ENCODE measurements at regions not wholly inside any gene's neighbourhood (a gene's known extent, or its start where the extent isn't known, plus 50 kb on each side); places are given as distances from the start of the nearest gene placed in this dataset.

DNA sequence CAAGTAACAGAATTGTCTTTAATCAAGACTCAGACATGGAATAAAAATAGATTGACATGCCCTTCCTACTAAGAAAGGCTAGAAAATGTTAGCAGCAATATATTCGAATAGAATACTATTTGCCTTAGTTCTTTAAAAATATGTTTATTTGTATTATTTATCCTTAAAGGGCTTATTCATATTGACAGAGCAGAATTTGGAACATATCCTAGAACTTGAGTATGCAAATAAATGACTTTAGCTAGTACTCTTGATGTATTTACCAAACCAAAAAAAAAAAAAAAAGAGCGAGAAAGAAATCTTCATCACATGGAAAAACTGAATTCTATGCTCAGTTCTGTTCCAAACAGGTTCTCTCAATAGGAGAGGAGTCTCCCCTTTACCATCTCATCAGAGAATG is 68.9 kb upstream of the PPARGC1A start:
- H3K27me3 ChIP-seq (ENCODE audit: insufficient read depth, low read length, poor library complexity, severe bottlenecking) = no peaks in the 10 kb centered on the region
- H3K4me3 ChIP-seq (ENCODE audit: low read length, poor library complexity, severe bottlenecking) = no peak overlapping the region
- 0 out of 2 replicates have a peak, but pooled peaks cover 2% of the 10 kb centered on the region for H3K9me3 ChIP-seq (ENCODE audit: insufficient read depth, low read depth, low read length)
- no peak for TF ChIP-seq EZH2phosphoT487 (IDR thresholded peaks at IDR 0.05; ENCODE audit: borderline replicate concordance)
- TF ChIP-seq, protein P1, sequence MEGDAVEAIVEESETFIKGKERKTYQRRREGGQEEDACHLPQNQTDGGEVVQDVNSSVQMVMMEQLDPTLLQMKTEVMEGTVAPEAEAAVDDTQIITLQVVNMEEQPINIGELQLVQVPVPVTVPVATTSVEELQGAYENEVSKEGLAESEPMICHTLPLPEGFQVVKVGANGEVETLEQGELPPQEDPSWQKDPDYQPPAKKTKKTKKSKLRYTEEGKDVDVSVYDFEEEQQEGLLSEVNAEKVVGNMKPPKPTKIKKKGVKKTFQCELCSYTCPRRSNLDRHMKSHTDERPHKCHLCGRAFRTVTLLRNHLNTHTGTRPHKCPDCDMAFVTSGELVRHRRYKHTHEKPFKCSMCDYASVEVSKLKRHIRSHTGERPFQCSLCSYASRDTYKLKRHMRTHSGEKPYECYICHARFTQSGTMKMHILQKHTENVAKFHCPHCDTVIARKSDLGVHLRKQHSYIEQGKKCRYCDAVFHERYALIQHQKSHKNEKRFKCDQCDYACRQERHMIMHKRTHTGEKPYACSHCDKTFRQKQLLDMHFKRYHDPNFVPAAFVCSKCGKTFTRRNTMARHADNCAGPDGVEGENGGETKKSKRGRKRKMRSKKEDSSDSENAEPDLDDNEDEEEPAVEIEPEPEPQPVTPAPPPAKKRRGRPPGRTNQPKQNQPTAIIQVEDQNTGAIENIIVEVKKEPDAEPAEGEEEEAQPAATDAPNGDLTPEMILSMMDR (conservative IDR thresholded peaks at IDR 0.05; ENCODE audit: low read length) = no peak
- H3F3A ChIP-seq (ENCODE audit: low read depth) = no peaks in the 10 kb centered on the region
- no peaks in the 10 kb centered on the region for H4K20me1 ChIP-seq (ENCODE audit: insufficient read depth, low read length, poor library complexity, severe bottlenecking)
- H2AFZ ChIP-seq (ENCODE audit: low read length) = no peak overlapping the region
- H3K4me1 ChIP-seq (ENCODE audit: insufficient read depth, low read length, poor library complexity, severe bottlenecking) = no peaks in the 10 kb centered on the region
- no peaks in the 10 kb centered on the region for H3K79me2 ChIP-seq (ENCODE audit: insufficient read depth, low read length)
- H3K4me2 ChIP-seq (ENCODE audit: low read depth, low read length, poor library complexity, severe bottlenecking) = no peak overlapping the region
- H3K9me2 ChIP-seq (replicated peaks; ENCODE audit: low read depth, low read length) = no peaks in the 10 kb centered on the region
- H3K36me3 ChIP-seq (ENCODE audit: insufficient read depth, low read length) = no peaks in the 10 kb centered on the region
- H3K9ac ChIP-seq (ENCODE audit: low read depth, low read length, poor library complexity, severe bottlenecking) = no peak overlapping the region

DNA sequence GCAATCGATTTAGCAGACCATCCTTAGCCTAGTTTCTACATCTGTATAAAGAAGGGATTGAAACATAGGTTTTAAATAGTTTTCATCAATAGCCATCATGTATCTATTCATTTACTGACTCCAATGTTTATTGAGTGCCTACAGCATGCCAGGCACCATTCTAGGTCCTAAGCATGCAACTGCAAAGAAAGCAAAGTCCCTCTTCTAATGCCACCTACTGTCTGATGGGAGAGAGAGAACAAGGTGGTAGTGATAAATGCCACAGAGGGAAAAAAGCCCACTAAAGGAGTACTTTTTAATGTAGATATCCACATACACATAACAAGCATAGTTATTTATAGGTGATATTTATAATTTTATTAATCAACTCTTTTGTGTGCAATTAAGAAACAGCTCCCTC is 67.6 kb upstream of the PPARGC1A start:
- TF ChIP-seq EZH2phosphoT487 (IDR thresholded peaks at IDR 0.05; ENCODE audit: borderline replicate concordance) = no peak
- TF ChIP-seq, protein P1 (conservative IDR thresholded peaks at IDR 0.05; ENCODE audit: low read length) = no peak
- Histone ChIP-seq H3K79me2 (ENCODE audit: insufficient read depth, low read length) (no peaks in the 10 kb centered on the region), H3K9me3 (ENCODE audit: insufficient read depth, low read depth, low read length) (0 out of 2 replicates have a peak, but pooled peaks cover 2% of the 10 kb centered on the region), H3K9me2 (replicated peaks; ENCODE audit: low read depth, low read length) (no peaks in the 10 kb centered on the region), H2AFZ (ENCODE audit: low read length) (no peak overlapping the region), H4K20me1 (ENCODE audit: insufficient read depth, low read length, poor library complexity, severe bottlenecking) (no peaks in the 10 kb centered on the region), H3F3A (ENCODE audit: low read depth) (no peaks in the 10 kb centered on the region), H3K4me3 (ENCODE audit: low read length, poor library complexity, severe bottlenecking) (no peak overlapping the region), H3K4me2 (ENCODE audit: low read depth, low read length, poor library complexity, severe bottlenecking) (no peak overlapping the region), H3K36me3 (ENCODE audit: insufficient read depth, low read length) (no peaks in the 10 kb centered on the region), H3K9ac (ENCODE audit: low read depth, low read length, poor library complexity, severe bottlenecking) (no peak overlapping the region), H3K4me1 (ENCODE audit: insufficient read depth, low read length, poor library complexity, severe bottlenecking) (no peaks in the 10 kb centered on the region), H3K27me3 (ENCODE audit: insufficient read depth, low read length, poor library complexity, severe bottlenecking) (no peaks in the 10 kb centered on the region)

DNA sequence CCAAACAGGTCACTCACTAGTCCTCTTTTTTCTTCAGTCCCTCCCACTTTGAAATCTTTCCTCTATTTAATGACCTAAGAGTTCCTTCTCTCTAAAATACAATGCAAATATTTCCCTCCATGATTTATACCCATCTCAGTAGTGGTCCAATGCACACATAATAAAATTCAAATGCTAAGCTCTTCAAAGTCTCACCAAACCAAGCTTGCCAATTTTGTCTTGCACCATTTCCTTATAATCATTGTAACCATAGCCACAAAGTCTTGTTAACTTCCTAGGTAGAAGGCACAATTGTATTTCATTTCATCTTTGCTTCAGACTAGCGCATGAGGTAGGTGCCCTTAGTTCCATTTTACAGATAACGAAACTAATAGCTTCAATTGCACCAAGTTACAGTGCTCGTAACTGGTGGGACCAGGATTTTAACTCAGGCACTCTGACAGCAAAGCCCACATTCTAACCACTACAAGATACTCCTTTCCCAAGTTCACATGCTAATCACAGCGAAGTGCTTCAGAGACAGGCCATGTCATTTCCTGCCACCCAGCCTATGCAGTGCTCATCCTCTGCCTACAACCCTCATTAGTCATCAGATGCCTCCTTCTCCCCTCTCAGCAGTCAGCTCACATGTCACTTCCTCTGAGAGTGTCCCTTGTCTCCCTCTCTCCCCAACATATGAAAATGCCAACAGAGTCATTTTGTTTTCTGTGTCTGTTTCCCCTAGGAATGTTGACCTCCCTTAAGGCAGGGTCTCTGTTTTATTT is 66.9 kb upstream of the PPARGC1A start:
- Histone ChIP-seq H3K4me3 (ENCODE audit: low read length, poor library complexity, severe bottlenecking) (no peak overlapping the region), H3K9ac (ENCODE audit: low read depth, low read length, poor library complexity, severe bottlenecking) (no peak overlapping the region), H3K9me2 (replicated peaks; ENCODE audit: low read depth, low read length) (no peaks in the 10 kb centered on the region), H3K4me2 (ENCODE audit: low read depth, low read length, poor library complexity, severe bottlenecking) (no peak overlapping the region), H3K4me1 (ENCODE audit: insufficient read depth, low read length, poor library complexity, severe bottlenecking) (no peaks in the 10 kb centered on the region), H3K9me3 (ENCODE audit: insufficient read depth, low read depth, low read length) (0 out of 2 replicates have a peak, but pooled peaks cover 2% of the 10 kb centered on the region), H3K79me2 (ENCODE audit: insufficient read depth, low read length) (no peaks in the 10 kb centered on the region), H4K20me1 (ENCODE audit: insufficient read depth, low read length, poor library complexity, severe bottlenecking) (no peaks in the 10 kb centered on the region), H3K27me3 (ENCODE audit: insufficient read depth, low read length, poor library complexity, severe bottlenecking) (no peaks in the 10 kb centered on the region), H2AFZ (ENCODE audit: low read length) (no peak overlapping the region), H3F3A (ENCODE audit: low read depth) (no peaks in the 10 kb centered on the region), H3K36me3 (ENCODE audit: insufficient read depth, low read length) (no peaks in the 10 kb centered on the region)
- TF ChIP-seq, protein P1 (conservative IDR thresholded peaks at IDR 0.05; ENCODE audit: low read length) = no peak
- no peak for TF ChIP-seq EZH2phosphoT487 (IDR thresholded peaks at IDR 0.05; ENCODE audit: borderline replicate concordance)
